Kasumi-1 (cell line): ENCODE measurements at regions not wholly inside any gene's neighbourhood (a gene's known extent, or its start where the extent isn't known, plus 50 kb on each side); places are given as distances from the start of the nearest gene placed in this dataset.
"Not testable (repeated sequence)": the region's sequence is repeated elsewhere in the genome, so short reads cannot be mapped to it uniquely, and the experiment has no call there.

Source experiments
- DNase-seq, 2 experiments: peaks; one replicate each; lab custom pipeline; 2025; lab: John Stamatoyannopoulos, UW

- no peak for DNase-seq
These were observed 152.8 kb downstream of the INHBB start for GRCh38 chr2:120498576-120499394.

GRCh38 chr2:120499784-120500495 is 154.0 kb downstream of the INHBB start:
- DNase-seq = no peak

- no peak for DNase-seq
These were observed 155.7 kb downstream of the INHBB start for GRCh38 chr2:120501591-120501990.

- no peak for DNase-seq
These were observed 156.4 kb downstream of the INHBB start for GRCh38 chr2:120502357-120502756.

- DNase-seq = no peak
These were observed 156.8 kb downstream of the INHBB start for GRCh38 chr2:120502761-120503160.

- DNase-seq = no peak
These were observed 157.4 kb downstream of the INHBB start for GRCh38 chr2:120503206-120503792.

- no peak for DNase-seq
These were observed 158.0 kb downstream of the INHBB start for GRCh38 chr2:120503793-120504571.

- DNase-seq = no peak
These were observed 159.2 kb downstream of the INHBB start for GRCh38 chr2:120504936-120505705.

- DNase-seq = no peak
These were observed 162.7 kb downstream of the INHBB start for GRCh38 chr2:120508567-120509041.

GRCh38 chr2:120509213-120509815 is 163.4 kb downstream of the INHBB start:
- DNase-seq = no peak

GRCh38 chr2:120509991-120510735 is 164.2 kb downstream of the INHBB start:
- no peak for DNase-seq

GRCh38 chr2:120510751-120511395 is 164.9 kb downstream of the INHBB start:
- no peak for DNase-seq

GRCh38 chr2:120511536-120511935 is 165.6 kb downstream of the INHBB start:
- DNase-seq = no peak

- DNase-seq = no peak
These were observed 166.2 kb downstream of the INHBB start for GRCh38 chr2:120511947-120512710.

- DNase-seq = no peak
These were observed 167.9 kb downstream of the INHBB start for GRCh38 chr2:120513776-120514357.

- DNase-seq = no peak
These were observed 168.6 kb downstream of the INHBB start for GRCh38 chr2:120514521-120514920.

GRCh38 chr2:120515066-120515758 is 169.3 kb downstream of the INHBB start:
- DNase-seq = not testable (repeated sequence)
